ENCODE measurements at regions not wholly inside any gene's neighbourhood (a gene's known extent, or its start where the extent isn't known, plus 50 kb on each side); places are given as distances from the start of the nearest gene placed in this dataset.

GRCh38 chr2:239630618-239631286 lies 229.9 kb upstream of the HDAC4 start:
- ATAC-seq (ENCODE audit: low FRiP score) (peak; percentile 96), DNase-seq (ENCODE audit: low spot score) (peak; percentile 38)
- no peak for TF ChIP-seq CTCF (IDR thresholded peaks at IDR 0.05)

- no peak for TF ChIP-seq CTCF (IDR thresholded peaks at IDR 0.05)
- DNase-seq (ENCODE audit: low spot score) (no peak), ATAC-seq (ENCODE audit: low FRiP score) (no peak)
These were observed 229.3 kb upstream of the HDAC4 start for GRCh38 chr2:239629926-239630617.

- ATAC-seq (ENCODE audit: low FRiP score) (no peak), DNase-seq (ENCODE audit: low spot score) (no peak)
- no peak for TF ChIP-seq CTCF (IDR thresholded peaks at IDR 0.05)
These were observed 226.3 kb upstream of the HDAC4 start for GRCh38 chr2:239626961-239627592.

GRCh38 chr2:239625971-239626734 lies 225.3 kb upstream of the HDAC4 start:
- no peak for TF ChIP-seq CTCF (IDR thresholded peaks at IDR 0.05)
- DNase-seq (ENCODE audit: low spot score) = no peak
- ATAC-seq (ENCODE audit: low FRiP score) = no peak

- TF ChIP-seq CTCF (IDR thresholded peaks at IDR 0.05) = no peak
- ATAC-seq (ENCODE audit: low FRiP score) (no peak), DNase-seq (ENCODE audit: low spot score) (no peak)
These were observed 224.5 kb upstream of the HDAC4 start for GRCh38 chr2:239625156-239625845.

- TF ChIP-seq CTCF (IDR thresholded peaks at IDR 0.05) = no peak
- ATAC-seq (ENCODE audit: low FRiP score) (no peak), DNase-seq (ENCODE audit: low spot score) (no peak)
These were observed 220.8 kb upstream of the HDAC4 start for GRCh38 chr2:239621611-239622010.

Data from omental fat pad (tissue), 3 donors.